Fibroblast of the aortic adventitia (primary cell): ENCODE measurements at regions not wholly inside any gene's neighbourhood (a gene's known extent, or its start where the extent isn't known, plus 50 kb on each side); places are given as distances from the start of the nearest gene placed in this dataset.
"Not testable (repeated sequence)": the region's sequence is repeated elsewhere in the genome, so short reads cannot be mapped to it uniquely, and the experiment has no call there.

ENCODE experiments used
- DNase-seq: peaks from one replicate; pipeline ENCODE4 v3.0.0-alpha.2; 2010; ENCODE audit warnings: low read depth
- H3K4me3 ChIP-seq: 2 replicates; pipeline ENCODE4 v1.5.1; 2011; ENCODE audit warnings: low read depth, mild to moderate bottlenecking, control low read depth, low read length, moderate library complexity
- TF ChIP-seq, protein P1 (sequence below): IDR thresholded peaks from 2 replicates; pipeline ENCODE4 v1.5.1; 2011; ENCODE audit warnings: mild to moderate bottlenecking, low read length, control low read depth, inconsistent platforms; ENCODE audit not compliant: insufficient read depth

DNA sequence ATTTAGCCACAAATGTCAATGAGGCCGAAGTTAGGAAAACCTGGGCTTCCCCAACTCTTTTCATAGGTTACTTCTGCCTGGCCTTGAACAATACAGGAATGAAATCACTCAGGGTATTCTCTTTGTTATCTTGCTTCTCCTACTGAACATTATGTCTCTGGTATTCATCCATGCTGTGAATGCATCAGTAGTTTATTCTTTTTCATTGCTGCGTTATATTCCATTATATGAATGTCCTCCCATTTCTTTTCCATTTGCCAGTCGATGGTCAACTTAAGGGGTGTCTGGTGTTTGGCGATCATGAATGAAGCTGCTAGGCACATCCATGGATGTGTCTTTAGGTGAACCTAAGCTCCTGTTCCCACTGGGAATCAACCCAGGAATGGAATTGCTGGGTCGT is 128.3 kb downstream of the CRLF3 start:
- H3K4me3 ChIP-seq, result no peak overlapping the region
- TF ChIP-seq, protein P1, sequence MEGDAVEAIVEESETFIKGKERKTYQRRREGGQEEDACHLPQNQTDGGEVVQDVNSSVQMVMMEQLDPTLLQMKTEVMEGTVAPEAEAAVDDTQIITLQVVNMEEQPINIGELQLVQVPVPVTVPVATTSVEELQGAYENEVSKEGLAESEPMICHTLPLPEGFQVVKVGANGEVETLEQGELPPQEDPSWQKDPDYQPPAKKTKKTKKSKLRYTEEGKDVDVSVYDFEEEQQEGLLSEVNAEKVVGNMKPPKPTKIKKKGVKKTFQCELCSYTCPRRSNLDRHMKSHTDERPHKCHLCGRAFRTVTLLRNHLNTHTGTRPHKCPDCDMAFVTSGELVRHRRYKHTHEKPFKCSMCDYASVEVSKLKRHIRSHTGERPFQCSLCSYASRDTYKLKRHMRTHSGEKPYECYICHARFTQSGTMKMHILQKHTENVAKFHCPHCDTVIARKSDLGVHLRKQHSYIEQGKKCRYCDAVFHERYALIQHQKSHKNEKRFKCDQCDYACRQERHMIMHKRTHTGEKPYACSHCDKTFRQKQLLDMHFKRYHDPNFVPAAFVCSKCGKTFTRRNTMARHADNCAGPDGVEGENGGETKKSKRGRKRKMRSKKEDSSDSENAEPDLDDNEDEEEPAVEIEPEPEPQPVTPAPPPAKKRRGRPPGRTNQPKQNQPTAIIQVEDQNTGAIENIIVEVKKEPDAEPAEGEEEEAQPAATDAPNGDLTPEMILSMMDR, result no peak

DNA sequence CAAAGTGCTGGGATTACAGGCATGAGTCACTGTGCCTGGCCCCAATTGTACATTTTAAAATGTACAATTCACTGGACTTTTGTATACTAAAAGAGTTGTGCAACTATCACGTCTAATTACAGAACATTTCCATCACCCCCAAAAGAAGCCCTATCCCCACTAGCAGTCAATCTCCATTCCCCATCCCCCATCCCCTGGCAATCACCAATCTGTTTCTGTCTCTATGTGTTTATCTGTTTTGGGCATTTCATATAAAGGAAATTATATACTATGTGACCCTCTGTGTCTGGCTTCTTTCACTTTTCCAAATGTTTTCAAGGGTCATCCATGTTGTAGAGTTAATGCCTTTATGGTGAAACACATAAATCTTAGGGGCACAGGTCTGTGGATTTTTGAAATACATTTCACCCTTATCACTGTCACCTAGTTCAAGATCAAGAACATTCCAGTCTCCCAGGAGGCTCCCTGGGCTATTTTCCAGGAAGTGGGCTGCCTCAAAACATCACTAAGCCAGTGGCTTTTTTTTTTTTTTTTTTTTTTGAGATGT is 129.2 kb downstream of the CRLF3 start:
- H3K4me3 ChIP-seq, result not testable (repeated sequence)
- DNase-seq, result peak; percentile 77

More for the DNA sequence above, 128.3 kb downstream of the CRLF3 start:
- DNase-seq, result no peak

DNA sequence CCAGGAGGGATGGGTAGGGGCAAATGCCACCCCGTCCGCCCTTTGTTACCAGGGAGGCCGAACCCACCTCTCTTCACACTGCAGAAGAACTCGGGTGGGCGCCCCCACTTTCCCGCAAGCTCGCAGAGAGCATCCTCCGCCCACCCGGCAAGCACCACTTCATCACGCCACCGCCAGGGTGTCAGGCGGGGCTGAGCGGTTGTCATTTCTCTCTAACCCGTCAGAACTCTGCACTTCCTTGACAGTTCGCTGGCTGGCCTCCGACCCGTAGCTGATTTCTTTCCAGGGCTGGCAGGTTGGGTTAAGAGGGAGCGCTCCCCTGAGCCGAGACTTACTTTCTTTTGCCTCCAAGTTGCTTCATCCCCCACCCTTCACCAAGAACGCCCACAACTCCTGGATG is 130.7 kb downstream of the CRLF3 start:
- not testable (repeated sequence) for H3K4me3 ChIP-seq, DNase-seq
- TF ChIP-seq, protein P1, result peak; percentile 30

DNA sequence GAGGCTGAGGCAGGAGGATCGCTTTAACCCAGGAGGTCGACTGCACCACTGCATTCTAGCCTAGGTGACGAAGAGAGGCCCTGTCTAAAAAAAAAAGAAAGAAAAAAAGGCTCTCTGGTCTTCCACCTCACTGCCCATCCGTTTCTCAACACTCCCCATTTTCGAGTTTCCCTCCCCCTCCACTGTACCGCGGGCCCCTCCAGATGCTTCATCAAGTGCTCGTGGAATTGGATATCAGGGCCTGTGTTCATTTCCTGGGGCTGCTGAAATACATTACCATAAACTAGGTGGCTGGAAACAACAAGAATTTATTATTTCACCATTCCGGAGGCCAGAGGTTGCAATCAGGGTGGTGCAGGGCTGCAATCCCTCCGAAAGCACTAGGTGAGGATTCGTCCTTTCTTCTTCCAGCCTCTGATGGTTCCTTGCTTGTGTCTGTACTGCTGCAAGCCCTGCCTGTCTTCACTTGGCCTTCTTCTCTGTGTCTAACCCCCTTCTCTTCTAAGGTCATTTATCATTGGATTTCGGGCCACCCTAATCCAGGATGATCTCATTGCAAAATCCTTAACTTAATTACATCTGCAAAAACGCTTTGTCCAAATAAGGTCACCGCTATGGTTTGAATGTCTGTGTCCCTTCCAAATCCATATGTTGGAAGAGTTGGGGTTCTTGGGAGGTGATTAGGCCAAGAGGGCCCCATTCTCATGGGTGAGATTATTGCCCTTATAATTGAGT is 135.1 kb downstream of the CRLF3 start:
- not testable (repeated sequence) for H3K4me3 ChIP-seq, DNase-seq

DNA sequence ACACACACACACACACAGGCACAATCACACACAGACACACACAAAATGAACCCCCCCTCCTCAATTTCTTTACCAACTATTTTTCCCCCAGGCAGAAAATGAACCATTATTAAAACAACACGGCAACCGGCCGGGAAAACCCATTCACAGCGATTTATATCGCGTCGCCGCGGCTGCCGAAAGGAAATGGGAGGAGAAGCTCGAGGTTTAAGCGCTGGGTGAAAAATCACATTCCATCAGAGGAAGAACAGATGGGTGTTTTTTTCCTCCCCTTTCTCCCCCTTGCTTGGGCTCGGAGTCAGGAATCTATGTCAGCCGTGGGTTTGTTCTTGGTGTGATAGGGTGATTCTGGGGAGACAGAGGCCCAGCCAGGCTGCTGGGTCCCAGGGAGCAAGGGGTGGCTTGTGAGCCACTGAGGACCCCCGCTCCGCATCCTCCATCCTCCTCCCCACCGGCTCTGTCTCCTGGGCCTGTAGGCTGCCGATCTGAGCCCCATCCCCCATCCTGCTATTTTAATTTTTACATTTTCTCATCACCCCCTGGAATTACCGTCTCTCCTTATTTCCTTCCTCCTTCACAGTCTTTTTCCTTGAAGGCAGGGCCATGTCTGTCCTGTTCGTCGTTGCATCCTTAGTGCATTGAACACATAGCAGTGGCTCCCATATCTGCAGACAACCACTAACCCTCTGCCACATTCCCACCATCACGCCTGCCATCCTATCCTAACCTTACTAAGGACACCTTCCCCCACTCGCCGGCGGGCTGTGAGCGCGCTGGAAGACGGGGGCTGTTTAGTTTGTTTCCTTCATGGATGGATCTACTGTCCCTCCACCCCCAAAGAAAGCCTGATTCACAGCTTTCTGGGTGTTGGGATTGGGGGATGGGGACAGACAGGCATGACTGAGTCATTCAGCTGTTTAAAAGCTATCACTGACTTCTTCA is 137.7 kb downstream of the CRLF3 start:
- DNase-seq, result peak; percentile 46
- H3K4me3 ChIP-seq, result not testable (repeated sequence)

DNA sequence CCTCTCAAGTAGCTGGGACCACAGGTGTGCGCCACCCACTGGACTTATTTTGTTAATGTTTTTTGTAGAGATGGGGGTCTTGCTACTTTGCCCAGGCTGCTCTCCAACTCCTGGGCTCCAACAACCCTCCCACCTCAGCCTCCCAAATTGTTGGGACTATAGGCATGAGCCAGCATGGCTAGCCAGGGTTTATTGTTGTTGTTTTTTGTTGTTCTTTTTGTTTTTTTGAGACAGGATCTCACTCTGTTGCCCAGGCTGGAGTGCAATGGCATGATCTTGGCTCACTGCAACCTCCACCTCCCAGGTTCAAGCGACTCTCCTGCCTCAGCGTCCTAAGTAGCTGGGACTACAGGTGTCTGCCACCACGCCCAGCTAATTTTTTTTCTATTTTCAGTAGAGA is 142.2 kb downstream of the CRLF3 start:
- not testable (repeated sequence) for H3K4me3 ChIP-seq, DNase-seq

DNA sequence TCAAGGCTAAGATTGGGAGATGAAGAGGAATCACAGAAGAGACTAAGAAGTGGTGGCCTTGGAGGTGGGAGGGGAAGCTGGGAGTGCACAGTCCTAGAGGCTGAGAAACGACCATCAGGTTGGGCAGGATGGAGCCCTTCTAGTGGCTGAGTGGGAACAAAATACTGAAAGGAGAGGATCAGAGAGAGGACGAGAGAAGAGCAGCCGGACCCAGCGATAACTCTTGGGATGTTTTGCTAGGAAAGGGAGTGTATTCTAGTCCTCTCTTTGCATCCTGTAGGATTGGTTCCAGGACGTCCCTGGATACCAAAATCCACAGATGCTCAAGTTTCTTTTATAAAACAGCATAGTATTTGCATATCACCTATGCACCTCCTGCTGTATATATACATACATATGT is 143.8 kb downstream of the CRLF3 start:
- H3K4me3 ChIP-seq, DNase-seq: not testable (repeated sequence)

DNA sequence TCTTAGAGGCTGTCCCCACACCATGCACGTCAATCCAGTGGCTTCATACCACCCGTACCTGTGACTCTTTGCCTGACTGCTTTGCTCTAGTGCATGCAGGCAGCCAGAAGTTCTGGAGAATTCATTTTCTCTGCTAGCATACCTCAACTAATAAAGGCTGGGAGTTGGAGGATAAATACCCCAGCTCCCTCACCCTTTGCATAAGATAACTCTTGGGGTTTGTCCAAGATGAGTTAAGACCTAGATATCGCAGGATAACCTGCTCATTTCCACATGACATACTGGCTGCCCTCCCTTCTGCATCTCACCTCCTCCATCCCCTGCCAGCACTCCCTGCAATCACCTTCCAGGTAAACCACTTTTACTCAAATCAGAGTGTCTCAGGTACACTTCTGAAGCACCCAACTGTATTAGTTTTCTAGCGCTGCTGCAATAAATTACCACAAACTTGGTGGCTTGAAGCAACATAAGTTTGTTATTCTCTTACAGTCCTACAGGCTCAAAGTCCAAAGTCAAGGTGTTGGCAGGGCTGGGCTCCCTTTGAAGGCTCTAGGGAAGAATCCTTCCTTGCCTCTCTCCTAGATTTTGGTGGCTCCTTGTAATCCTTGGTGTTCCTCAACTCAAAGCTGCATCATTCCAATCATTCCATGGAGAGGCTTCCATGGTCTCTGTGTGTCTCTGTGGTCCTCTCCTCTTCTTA is 146.8 kb downstream of the CRLF3 start:
- H3K4me3 ChIP-seq, result no peak overlapping the region
- TF ChIP-seq, protein P1, result no peak
- no peak for DNase-seq

DNA sequence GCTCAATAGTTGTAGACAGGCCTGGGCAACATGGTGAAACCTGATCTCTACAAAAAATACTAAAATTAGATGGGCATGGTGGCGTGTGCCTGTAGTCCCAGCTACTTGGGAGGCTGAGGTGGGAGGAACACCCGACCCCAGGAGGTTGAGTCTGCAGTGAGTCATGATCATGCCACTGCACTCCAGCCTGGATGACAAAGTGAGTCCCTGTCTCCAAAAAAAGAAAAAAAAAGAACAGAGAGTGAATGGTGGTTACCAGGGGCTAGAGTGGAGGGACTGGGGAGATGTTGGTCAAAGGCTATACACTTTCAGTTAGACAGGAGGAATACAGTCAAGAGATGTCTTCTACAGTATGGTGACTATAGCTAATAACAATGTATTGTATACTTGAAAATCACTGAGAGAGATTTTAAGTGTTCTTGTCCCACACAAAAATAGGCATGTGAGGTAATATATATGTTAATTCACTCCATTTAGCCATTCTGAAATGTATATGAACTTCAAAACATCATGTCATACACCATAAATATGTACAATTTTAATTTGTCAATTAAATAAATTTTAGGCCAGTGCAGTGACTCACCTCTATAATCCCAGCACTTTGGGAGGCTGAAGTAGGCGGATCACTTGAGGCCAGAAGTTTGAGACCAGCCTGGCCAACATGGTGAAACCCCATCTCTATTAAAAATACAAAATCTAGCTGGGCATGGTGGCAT is 148.6 kb downstream of the CRLF3 start:
- not testable (repeated sequence) for H3K4me3 ChIP-seq, DNase-seq

DNA sequence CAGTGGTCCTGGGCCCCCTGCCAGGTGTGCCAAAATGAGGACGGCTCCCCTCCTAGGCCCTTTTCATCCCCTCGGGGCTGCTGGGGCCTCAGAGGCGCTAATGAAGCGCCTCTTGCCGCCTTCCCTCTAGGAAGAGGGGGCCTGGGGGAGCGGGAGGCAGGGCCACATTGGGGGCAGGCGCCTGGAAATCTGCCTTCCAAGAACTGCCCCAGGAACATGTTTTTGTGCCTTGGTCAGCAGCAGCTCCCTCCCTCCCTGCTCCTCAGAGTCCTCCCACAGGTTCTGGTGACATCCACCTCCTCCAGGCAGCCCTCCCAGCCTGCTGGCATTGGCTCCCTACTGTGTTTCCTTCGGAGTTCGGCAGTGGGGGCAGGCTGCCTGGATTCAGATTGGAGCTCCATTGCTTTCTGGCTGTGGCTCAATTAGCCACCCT is 155.3 kb downstream of the CRLF3 start:
- DNase-seq, H3K4me3 ChIP-seq: not testable (repeated sequence)

DNA sequence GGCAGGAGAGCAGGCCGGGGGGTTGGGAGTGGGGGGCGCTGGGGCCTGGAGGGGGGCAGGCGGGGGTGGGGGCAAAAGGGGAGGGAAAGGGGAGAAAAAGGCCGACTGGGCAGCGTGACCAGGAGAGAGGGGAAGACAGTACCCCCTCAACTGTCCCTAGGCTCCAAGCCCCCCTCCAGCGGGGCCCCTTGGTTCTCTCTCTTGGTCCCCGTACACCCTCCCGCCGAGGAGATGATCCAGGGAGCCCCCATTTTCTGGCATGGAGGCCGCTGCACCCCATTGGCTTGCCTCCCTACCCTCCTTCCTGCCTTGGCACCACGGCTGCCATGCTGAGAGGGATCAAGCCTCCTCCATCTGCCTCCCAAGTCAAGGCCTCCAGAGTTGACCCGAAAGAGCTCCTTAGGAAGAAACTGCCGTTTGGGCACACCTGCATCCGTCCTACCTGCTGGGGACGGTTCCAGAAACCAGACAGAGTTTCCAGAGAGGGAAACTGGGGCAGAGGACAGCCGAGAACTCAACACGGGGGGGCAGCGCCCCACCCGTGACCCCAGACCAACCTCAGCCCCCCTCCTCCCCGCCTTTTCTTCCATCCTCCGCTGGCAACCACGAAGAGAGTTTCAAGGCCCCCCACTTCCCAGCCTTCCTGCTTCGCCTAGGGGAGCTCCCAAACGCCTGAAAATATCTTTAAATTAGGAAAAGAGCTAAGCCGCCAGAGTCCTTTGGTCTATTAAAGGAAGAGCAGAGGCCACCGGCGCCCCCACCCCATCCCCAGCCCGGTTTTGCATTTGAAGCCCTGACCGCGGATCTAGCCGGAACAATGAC is 155.9 kb downstream of the CRLF3 start:
- not testable (repeated sequence) for DNase-seq, H3K4me3 ChIP-seq

DNA sequence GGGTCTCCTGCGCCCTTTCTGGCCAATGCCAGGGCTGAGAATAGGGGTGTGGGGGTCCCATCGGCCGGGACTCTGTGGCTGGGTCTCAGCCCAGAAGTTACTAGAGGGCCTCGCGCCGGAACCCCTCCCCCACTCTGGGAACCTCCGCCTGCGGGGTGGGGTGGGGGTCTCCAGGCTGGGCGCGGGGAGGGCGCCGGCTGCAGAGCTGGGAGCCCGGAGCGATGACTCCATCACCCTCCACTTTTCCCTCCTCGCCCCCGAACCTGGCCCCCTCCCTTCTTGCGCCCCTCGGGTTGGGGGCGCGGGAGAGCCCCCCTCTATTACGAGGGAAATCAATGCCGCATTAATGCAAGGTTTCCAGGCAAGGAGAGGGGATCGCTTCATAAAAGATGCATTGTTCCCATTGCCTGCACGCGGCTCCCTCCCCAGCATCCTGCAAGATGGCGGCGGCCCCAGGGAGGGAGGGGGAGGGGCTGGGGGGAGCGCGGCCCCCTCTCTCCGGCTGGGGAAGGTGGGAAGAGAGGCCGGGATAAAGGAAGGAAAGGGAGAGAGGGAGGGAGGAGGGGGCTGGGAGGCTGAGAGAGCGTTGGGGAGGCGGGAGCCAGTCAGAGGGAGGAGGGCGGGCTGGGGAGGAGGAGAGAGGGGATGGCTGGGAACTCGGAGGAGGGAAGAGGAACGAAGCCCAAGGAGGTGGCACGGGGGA is 156.7 kb downstream of the CRLF3 start:
- H3K4me3 ChIP-seq, result peak overlapping the region; percentile 49
- DNase-seq, result peak; percentile 70
